ENCODE measurements at regions not wholly inside any gene's neighbourhood (a gene's known extent, or its start where the extent isn't known, plus 50 kb on each side); places are given as distances from the start of the nearest gene placed in this dataset.

DNA sequence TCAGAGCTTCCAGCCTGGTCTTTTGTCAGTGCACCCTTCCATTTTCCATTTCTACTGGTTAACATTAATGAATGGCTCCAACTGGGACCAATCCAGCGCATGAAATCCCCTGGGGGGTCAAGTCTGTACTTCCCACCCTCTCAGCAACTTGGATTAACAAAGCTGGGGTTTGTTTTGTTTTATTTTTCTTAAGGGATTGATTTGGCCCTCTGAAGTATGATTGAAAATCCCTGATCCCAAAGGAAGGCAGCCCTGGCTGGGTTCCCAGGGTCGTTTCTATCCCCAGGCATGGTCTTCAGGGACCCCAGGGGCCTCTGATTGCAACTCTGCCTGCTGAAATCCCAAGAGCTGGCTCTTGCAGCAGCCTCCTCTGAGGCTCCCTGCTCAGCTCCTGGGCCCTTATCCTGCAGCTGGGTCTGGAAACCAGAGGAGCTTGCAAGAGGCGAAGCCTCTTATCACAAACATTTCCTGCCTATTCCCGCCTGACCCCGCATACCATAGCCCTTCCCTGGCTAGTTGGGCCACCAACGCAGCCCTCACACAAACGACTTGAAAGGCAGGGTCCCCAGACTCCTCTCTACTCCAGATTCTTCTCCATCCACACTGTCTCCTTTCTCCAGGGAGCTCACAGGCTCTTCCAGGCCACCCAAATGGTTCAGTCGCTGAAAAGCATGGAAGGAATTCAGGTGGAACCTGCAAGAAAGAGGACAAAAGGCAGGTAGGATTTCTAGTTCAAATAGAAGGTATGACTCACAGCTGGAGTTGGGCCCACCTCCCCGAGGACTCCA is 109.7 kb upstream of the PKDCC start:
- H3K36me3 ChIP-seq, result no peaks in the 10 kb centered on the region
- H3K27ac ChIP-seq, result no peak overlapping the region
- H3K27me3 ChIP-seq, result no peaks in the 10 kb centered on the region
- no peak overlapping the region for H3K4me3 ChIP-seq
- H3K9ac ChIP-seq, result no peak overlapping the region
- no peaks in the 10 kb centered on the region for H3K9me3 ChIP-seq (replicated peaks in 1 of 11)
- peaks cover 7 to 18% (median 11%) of the 10 kb centered on the region in 10 experiments; a peak in 19 of 20 replicates for H3K4me1 ChIP-seq
- no peaks in the 10 kb centered on the region for H4K20me1 ChIP-seq
- TF ChIP-seq Cebpa-rat (IDR thresholded peaks at IDR 0.05), result no peak
- peak overlapping the region in 8 of 11 experiments; percentile 13 to 52 (median 39); a peak in 12 of 22 replicates for H3K4me2 ChIP-seq

DNA sequence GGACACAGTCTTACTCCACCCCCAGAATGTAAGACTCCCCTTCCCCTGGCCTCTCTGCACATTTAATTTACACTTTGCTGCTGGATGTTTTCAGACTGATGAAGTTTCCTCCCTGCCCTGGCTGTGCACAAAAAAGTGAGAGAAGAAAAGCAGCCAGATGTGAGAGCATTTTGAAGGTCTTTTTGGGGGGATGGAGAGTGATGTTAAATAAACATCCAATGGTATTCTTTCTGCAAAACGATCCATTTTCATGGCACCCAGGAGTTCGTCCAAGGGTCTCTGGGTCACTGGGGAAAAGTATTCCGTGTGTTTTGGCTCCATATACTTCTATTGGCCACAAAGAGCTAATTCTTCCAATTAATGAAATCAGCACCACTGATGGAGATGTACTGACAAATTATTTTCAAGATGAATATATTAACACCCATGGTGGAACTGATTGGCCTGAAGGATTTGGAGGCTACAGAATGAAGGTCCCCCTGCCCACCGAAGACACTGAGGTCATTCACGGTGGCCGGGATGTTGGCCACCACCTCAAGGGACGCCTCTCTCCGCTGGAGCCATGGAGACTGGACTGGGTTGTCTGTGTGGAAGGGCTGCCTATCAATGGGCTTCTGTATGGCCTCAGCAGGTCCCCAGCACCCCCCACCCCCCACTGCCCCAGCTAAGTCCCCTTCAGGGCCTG is 107.6 kb upstream of the PKDCC start:
- Histone ChIP-seq H3K27me3 (no peaks in the 10 kb centered on the region), H3K9ac (no peak overlapping the region), H3K4me1 (peaks cover 0 to 14% (median 8%) of the 10 kb centered on the region in 10 experiments; a peak in 11 of 20 replicates), H3K9me3 (replicated peaks in 1 of 11) (peaks cover 0 to 3% (median 0%) of the 10 kb centered on the region in 11 experiments; a peak in 4 of 22 replicates), H3K4me3 (no peak overlapping the region), H3K27ac (no peak overlapping the region), H3K4me2 (no peak overlapping the region), H4K20me1 (no peaks in the 10 kb centered on the region), H3K36me3 (no peaks in the 10 kb centered on the region)
- no peak for TF ChIP-seq Cebpa-rat (IDR thresholded peaks at IDR 0.05)

DNA sequence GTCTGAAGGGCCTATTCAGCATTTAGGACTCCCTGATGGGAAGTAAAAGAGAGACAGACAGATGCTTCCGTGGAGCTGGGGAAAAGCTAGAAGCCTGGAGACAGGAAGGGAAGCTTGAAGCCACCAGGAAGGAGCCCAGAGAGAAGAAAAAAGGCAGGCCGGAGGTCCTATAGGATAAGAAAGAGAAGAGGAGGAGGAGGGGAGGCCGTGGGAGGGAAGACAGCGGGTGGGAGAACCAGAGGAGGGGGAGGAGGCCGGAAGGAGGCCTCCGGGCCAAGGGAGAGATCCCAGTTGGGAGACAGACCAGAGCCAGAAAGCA is 107.1 kb upstream of the PKDCC start:
- TF ChIP-seq Cebpa-rat (IDR thresholded peaks at IDR 0.05), result no peak
- peaks cover 0 to 6% (median 0%) of the 10 kb centered on the region in 11 experiments; a peak in 5 of 22 replicates for H3K9me3 ChIP-seq (replicated peaks in 1 of 11)
- H3K9ac ChIP-seq, result no peak overlapping the region
- H3K36me3 ChIP-seq, result no peaks in the 10 kb centered on the region
- no peak overlapping the region for H3K4me3 ChIP-seq
- H4K20me1 ChIP-seq, result no peaks in the 10 kb centered on the region
- H3K4me1 ChIP-seq, result peaks cover 0 to 14% (median 8%) of the 10 kb centered on the region in 10 experiments; a peak in 11 of 20 replicates
- H3K27me3 ChIP-seq, result no peaks in the 10 kb centered on the region
- H3K27ac ChIP-seq, result no peak overlapping the region
- no peak overlapping the region for H3K4me2 ChIP-seq

DNA sequence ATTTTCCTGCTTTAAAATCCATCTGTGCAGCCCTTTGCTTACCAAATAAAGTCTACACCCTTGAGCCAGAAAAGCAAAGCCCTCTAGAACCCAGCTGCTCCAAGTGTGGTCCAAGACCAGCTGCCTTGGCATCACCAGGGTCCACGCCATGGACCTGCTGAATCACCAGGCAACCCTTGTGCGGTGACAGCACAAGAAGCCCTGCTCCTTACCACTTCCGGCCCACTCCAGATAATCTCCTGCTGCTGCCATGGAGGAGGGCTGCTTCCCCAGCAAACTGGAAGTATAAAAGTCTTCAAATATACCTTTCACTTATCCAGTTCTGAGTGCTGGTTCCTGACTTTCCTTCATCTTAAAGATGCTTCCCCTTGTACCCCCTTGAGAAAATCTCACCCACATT is 106.0 kb upstream of the PKDCC start:
- Histone ChIP-seq H3K9ac (no peak overlapping the region), H4K20me1 (no peaks in the 10 kb centered on the region), H3K27ac (no peak overlapping the region), H3K9me3 (replicated peaks in 1 of 11) (peaks cover 0 to 7% (median 0%) of the 10 kb centered on the region in 11 experiments; a peak in 5 of 22 replicates), H3K36me3 (no peaks in the 10 kb centered on the region), H3K27me3 (no peaks in the 10 kb centered on the region), H3K4me2 (no peak overlapping the region), H3K4me3 (no peak overlapping the region), H3K4me1 (peaks cover 0 to 14% (median 8%) of the 10 kb centered on the region in 10 experiments; a peak in 11 of 20 replicates)
- TF ChIP-seq Cebpa-rat (IDR thresholded peaks at IDR 0.05), result no peak

DNA sequence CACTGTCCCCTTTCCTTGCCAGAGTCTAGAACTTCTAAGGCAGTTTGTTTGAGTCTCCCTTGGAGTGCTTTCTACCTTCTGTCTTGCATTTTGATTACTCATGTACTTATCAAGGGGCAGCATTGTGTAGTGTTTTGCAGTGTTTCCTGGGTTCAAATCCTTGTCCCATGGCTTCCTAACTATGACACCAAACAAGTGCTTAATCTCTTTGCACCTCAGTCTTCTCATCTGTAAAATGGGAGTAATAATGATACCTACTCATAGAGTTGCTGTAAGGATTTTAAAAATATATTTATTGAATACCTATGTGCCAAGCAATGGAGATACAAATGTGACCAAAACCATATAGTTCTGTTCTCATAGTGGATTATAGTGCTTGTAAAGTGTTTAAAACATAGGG is 105.5 kb upstream of the PKDCC start:
- H3K9ac ChIP-seq, result no peak overlapping the region
- no peaks in the 10 kb centered on the region for H4K20me1 ChIP-seq
- H3K4me2 ChIP-seq, result no peak overlapping the region
- peaks cover 0 to 7% (median 0%) of the 10 kb centered on the region in 11 experiments; a peak in 5 of 22 replicates for H3K9me3 ChIP-seq (replicated peaks in 1 of 11)
- H3K4me1 ChIP-seq, result peaks cover 0 to 14% (median 8%) of the 10 kb centered on the region in 10 experiments; a peak in 11 of 20 replicates
- TF ChIP-seq Cebpa-rat (IDR thresholded peaks at IDR 0.05), result no peak
- H3K27me3 ChIP-seq, result no peaks in the 10 kb centered on the region
- no peak overlapping the region for H3K27ac ChIP-seq
- no peaks in the 10 kb centered on the region for H3K36me3 ChIP-seq
- H3K4me3 ChIP-seq, result no peak overlapping the region

DNA sequence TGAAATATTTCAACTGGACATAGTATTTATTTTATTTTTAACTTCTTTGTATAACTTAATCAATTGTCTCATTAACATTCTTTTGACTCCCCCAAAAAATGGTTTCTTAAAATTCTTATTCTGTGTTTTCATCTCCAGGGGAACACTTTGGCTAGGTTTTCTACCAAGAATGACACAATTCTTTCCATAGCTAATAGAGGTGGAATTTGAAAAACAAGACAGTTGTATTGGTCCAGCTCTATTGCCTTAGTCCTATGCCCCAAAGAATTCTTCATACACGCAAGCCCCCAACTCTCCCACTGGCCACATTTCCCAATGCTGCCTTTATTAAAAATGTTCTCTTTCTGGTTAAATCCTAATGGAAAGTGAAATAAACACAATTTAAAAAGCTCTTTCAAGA is 104.7 kb upstream of the PKDCC start:
- no peak overlapping the region for H3K9ac ChIP-seq
- no peak overlapping the region for H3K27ac ChIP-seq
- H3K27me3 ChIP-seq, result no peaks in the 10 kb centered on the region
- no peaks in the 10 kb centered on the region for H4K20me1 ChIP-seq
- H3K4me3 ChIP-seq, result no peak overlapping the region
- no peak for TF ChIP-seq Cebpa-rat (IDR thresholded peaks at IDR 0.05)
- no peak overlapping the region for H3K4me2 ChIP-seq
- no peaks in the 10 kb centered on the region for H3K36me3 ChIP-seq
- H3K9me3 ChIP-seq (replicated peaks in 1 of 11), result peaks cover 0 to 7% (median 0%) of the 10 kb centered on the region in 11 experiments; a peak in 5 of 22 replicates
- peaks cover 0 to 6% (median 3%) of the 10 kb centered on the region in 10 experiments; a peak in 11 of 20 replicates for H3K4me1 ChIP-seq

DNA sequence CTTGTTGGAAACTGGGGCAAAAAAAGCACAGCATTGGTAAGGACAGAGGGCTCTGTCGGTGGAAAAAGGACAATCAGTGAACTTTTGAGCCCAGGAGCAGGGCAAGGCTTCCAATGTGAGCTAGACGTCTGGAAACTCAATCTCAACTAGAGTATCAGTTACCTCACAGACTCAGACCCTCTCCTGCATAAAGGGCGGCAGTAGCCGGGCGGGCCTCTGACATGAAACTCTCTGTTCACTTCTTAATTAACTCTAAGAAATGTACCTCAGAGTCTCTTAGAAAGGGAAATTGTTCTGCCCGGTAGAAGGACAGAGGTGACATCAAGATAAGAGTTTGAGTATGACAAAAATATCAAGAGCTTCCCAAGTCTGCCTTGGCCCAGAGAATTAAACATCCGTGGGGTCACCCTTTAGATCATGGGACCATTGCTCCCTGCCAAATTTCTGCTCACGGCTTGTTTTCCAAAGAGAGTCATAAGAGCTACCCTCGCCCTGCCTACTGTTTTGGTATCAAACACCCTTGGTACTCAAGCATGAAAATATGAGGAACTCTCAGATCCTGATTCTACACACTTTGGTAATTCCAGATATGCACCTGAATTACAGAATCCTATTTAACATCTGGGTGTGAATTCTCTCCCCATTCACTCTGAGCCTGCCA is 103.5 kb upstream of the PKDCC start:
- H3K36me3 ChIP-seq, result no peaks in the 10 kb centered on the region
- H3K9me3 ChIP-seq (replicated peaks in 1 of 11), result peaks cover 0 to 7% (median 0%) of the 10 kb centered on the region in 11 experiments; a peak in 5 of 22 replicates
- no peaks in the 10 kb centered on the region for H4K20me1 ChIP-seq
- no peak overlapping the region for H3K9ac ChIP-seq
- H3K27me3 ChIP-seq, result no peaks in the 10 kb centered on the region
- TF ChIP-seq Cebpa-rat (IDR thresholded peaks at IDR 0.05), result no peak
- H3K4me1 ChIP-seq, result no peaks in the 10 kb centered on the region
- no peak overlapping the region for H3K4me3 ChIP-seq
- no peak overlapping the region for H3K4me2 ChIP-seq
- no peak overlapping the region for H3K27ac ChIP-seq

DNA sequence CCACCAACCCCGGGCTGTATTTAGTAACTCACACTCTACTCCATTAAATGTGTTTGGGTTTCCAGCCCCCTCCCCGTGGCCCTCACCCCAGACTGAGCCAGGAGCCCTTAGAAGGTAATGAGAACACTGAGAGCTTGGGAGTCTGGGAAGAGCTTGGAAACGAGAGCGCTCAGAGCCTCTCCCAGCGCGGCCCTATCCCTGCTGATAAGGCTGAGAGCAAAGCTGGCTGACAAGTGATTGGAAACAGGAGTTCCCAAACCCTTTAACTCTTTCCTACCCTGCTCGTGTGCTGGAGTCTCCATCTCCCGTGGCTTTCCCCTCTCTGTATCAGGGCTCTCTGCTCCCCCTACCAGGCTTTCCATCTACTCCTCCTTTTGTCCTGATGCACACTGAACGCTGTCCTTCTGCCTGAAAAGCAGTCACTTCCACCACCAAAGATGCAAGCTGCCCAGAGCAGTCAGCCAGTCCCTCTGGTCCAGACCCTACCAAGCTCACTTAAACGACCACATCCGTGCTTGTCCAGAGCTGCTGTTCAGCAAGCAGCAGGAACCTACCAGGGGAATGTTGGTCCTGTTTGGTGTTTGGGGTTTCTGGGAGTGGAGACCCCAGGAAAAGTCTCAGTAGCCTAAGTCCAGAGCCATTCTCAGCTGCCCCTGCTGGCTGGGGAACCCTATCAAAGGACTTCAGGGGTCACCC is 100.0 kb upstream of the PKDCC start:
- Histone ChIP-seq H3K4me2 (no peak overlapping the region), H3K4me3 (no peak overlapping the region), H3K27me3 (no peaks in the 10 kb centered on the region), H3K9ac (no peak overlapping the region), H4K20me1 (no peaks in the 10 kb centered on the region), H3K4me1 (peaks cover 0 to 7% (median 2%) of the 10 kb centered on the region in 10 experiments; a peak in 12 of 20 replicates), H3K27ac (no peak overlapping the region), H3K9me3 (replicated peaks in 1 of 11) (peaks cover 0 to 7% (median 0%) of the 10 kb centered on the region in 11 experiments; a peak in 5 of 22 replicates), H3K36me3 (no peaks in the 10 kb centered on the region)
- no peak for TF ChIP-seq Cebpa-rat (IDR thresholded peaks at IDR 0.05)
